Thymus (tissue), 11 donors: ENCODE measurements at regions not wholly inside any gene's neighbourhood (a gene's known extent, or its start where the extent isn't known, plus 50 kb on each side); places are given as distances from the start of the nearest gene placed in this dataset.
A peak's percentile ranks its signal among the peaks of the same experiment; 100 is the strongest.
"Not testable (repeated sequence)": the region's sequence is repeated elsewhere in the genome, so short reads cannot be mapped to it uniquely, and the experiment has no call there.

Experiments used
- DNase-seq, 9 donors: peaks; one replicate each; pipeline ENCODE4 v3.0.0-alpha.2; 2013; ENCODE audit warnings: low spot score in 9 of 9, low read depth in 6 of 9, missing footprints in 1 of 9
- H3K27ac ChIP-seq, 2 donors: one replicate each; pipeline ENCODE4 v1.5.1; 2013; ENCODE audit warnings: control low read depth in 1 of 2, low read depth in 1 of 2, low read length in 1 of 2, mild to moderate bottlenecking in 1 of 2, moderate library complexity in 1 of 2
- H3K27me3 ChIP-seq, 2 donors: one replicate each; pipeline ENCODE4 v1.5.1; 2013; ENCODE audit warnings: low read length in 1 of 2; ENCODE audit not compliant: control insufficient read depth in 2 of 2, insufficient read depth in 1 of 2
- H3K36me3 ChIP-seq, 2 donors: one replicate each; pipeline ENCODE4 v1.5.1; 2013; ENCODE audit warnings: low read length in 1 of 2, mild to moderate bottlenecking in 1 of 2, moderate library complexity in 1 of 2; ENCODE audit not compliant: control insufficient read depth in 2 of 2, insufficient read depth in 2 of 2
- H3K4me1 ChIP-seq, 2 donors: one replicate each; pipeline ENCODE4 v1.5.1; 2013; ENCODE audit warnings: low read length in 2 of 2; ENCODE audit not compliant: control insufficient read depth in 2 of 2, insufficient read depth in 2 of 2
- H3K4me3 ChIP-seq, 2 donors: one replicate each; pipeline ENCODE4 v1.5.1; 2013; ENCODE audit warnings: low read length in 2 of 2, control low read depth in 1 of 2, mild to moderate bottlenecking in 1 of 2
- H3K9me3 ChIP-seq, 2 donors: one replicate each; pipeline ENCODE4 v1.5.1; 2013; ENCODE audit warnings: low read length in 1 of 2, mild to moderate bottlenecking in 1 of 2; ENCODE audit not compliant: control insufficient read depth in 2 of 2, insufficient read depth in 1 of 2
- WGBS: extraction: QIAGEN DNeasy Blood & Tissue Kit; methylation state at CpG from one replicate; pipeline ENCODE4 v1.1.7; 2013; 5-methylcytosine and 5-hydroxymethylcytosine counted together
- donor health status: healthy.

GRCh38 chr12:119931402-119931801, 54.3 kb upstream of the CIT start:
- H3K4me3 ChIP-seq, result no peak overlapping the region
- no peaks in the 10 kb centered on the region for H3K36me3 ChIP-seq
- DNase-seq, result no peak
- H3K27me3 ChIP-seq, result no peaks in the 10 kb centered on the region
- H3K9me3 ChIP-seq, result no peaks in the 10 kb centered on the region
- no peaks in the 10 kb centered on the region for H3K4me1 ChIP-seq
- 70% methylated on average over 7 of the region's 7 CpGs for WGBS
- H3K27ac ChIP-seq, result no peak overlapping the region

GRCh38 chr12:119932921-119933320, 55.8 kb upstream of the CIT start:
- H3K36me3 ChIP-seq, result no peaks in the 10 kb centered on the region
- no peaks in the 10 kb centered on the region for H3K4me1 ChIP-seq
- no peak overlapping the region for H3K27ac ChIP-seq
- H3K9me3 ChIP-seq, result no peaks in the 10 kb centered on the region
- WGBS, result 94% methylated on average over 3 of the region's 3 CpGs
- no peak for DNase-seq
- no peak overlapping the region for H3K4me3 ChIP-seq
- H3K27me3 ChIP-seq, result no peaks in the 10 kb centered on the region

DNA sequence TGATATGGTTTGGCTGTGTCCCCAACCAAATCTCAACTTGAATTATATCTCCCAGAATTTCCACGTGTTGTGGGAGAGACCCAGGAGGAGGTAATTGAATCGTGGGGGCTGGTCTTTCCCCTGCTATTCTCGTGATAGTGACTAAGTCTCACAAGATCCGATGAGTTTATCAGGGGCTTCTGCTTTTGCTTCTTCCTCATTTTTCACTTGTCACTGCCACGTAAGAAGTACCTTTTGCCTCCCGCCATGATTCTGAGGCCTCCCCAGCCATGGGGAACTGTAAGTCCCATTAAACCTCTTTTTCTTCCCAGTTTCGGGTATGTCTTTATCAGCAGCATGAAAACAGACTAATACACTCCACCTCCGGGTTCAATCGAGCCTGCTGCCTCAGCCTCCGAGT, 54.3 kb upstream of the BICDL1 start:
- not testable (repeated sequence) for H3K36me3 ChIP-seq, H3K27ac ChIP-seq, H3K4me3 ChIP-seq, H3K4me1 ChIP-seq, H3K9me3 ChIP-seq, DNase-seq, H3K27me3 ChIP-seq
- WGBS, result 73% methylated on average over 10 of the region's 10 CpGs

DNA sequence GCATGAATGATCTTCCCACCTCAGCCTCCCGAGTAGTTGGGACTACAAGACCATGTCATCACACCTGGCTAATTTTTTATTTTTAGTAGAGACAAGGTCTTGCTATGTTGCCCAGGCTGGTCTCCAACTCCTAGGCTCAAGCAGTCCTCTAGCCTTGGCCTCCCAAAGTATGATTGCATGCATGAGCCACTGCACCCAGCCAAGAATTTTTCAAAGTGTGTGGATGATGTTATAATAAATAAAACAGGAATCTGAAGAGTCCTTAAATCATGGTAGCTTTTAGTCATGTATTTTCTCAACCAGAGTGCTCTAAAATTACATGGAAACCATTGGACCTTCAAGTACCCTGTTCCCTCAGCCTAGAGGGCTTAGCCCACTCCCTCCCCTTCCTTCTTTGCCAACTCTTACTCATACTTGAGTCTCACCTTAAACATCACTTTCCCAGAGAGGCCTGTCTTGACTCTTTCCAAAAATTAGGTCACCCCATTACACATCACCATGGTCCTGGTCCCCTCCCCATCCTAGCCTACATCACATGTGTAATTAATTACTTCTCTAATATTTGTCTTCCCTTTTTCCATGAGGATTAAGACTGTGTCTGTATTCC, 52.2 kb upstream of the BICDL1 start:
- Histone ChIP-seq H3K4me1 (no peaks in the 10 kb centered on the region), H3K27me3 (no peaks in the 10 kb centered on the region), H3K9me3 (no peaks in the 10 kb centered on the region), H3K27ac (no peak overlapping the region), H3K36me3 (no peaks in the 10 kb centered on the region), H3K4me3 (no peak overlapping the region)
- no peak for DNase-seq
- WGBS, result 94% methylated on average over 1 of the region's 1 CpG

GRCh38 chr12:119938049-119938667, 50.9 kb upstream of the BICDL1 start:
- Histone ChIP-seq H3K36me3 (no peaks in the 10 kb centered on the region), H3K9me3 (no peaks in the 10 kb centered on the region), H3K4me3 (no peak overlapping the region), H3K4me1 (no peaks in the 10 kb centered on the region), H3K27me3 (no peaks in the 10 kb centered on the region), H3K27ac (no peak overlapping the region)
- WGBS, result 47% methylated on average over 9 of the region's 9 CpGs
- DNase-seq, result peak; percentile 18 to 78 (median 57)
